Psoas muscle (tissue), 7 donors: ENCODE measurements at regions not wholly inside any gene's neighbourhood (a gene's known extent, or its start where the extent isn't known, plus 50 kb on each side); places are given as distances from the start of the nearest gene placed in this dataset.

Experiments
- ATAC-seq, 4 donors: fragments of 200-7000 bp; cut with Tn5 transposase; one replicate each; pipeline ENCODE4 v1.9.1; 2020; ENCODE audit warnings: moderate library complexity in 3 of 4, mild to moderate bottlenecking in 2 of 4
- DNase-seq, 2 donors: peaks; one replicate each; pipeline ENCODE4 v3.0.0-alpha.2; 2020
- H3K27ac ChIP-seq: fragments of 200-600 bp; one replicate; pipeline ENCODE4 v1.8.0; 2022
- H3K27me3 ChIP-seq, 3 donors: fragments of 200-600 bp in 1 of 3; one replicate each; pipeline versions ENCODE4 v1.6.1 to v1.8.0; 2013 to 2022; ENCODE audit warnings: low read length in 2 of 3, mild to moderate bottlenecking in 2 of 3, moderate library complexity in 1 of 3; ENCODE audit not compliant: insufficient read depth in 3 of 3
- H3K36me3 ChIP-seq, 2 donors: fragments of 200-600 bp in 1 of 2; one replicate each; pipeline versions ENCODE4 v1.6.1 to v1.8.0; 2013 to 2022; ENCODE audit warnings: low read depth in 1 of 2, mild to moderate bottlenecking in 1 of 2, moderate library complexity in 1 of 2; ENCODE audit not compliant: insufficient read depth in 1 of 2
- H3K4me1 ChIP-seq: fragments of 200-600 bp; one replicate; pipeline ENCODE4 v1.8.0; 2022
- H3K4me3 ChIP-seq: fragments of 200-600 bp; one replicate; pipeline ENCODE4 v1.8.0; 2022; ENCODE audit warnings: mild to moderate bottlenecking
- H3K9me3 ChIP-seq: fragments of 200-600 bp; one replicate; pipeline ENCODE4 v1.8.0; 2022
- WGBS, 3 donors: extraction: QIAGEN DNeasy Blood & Tissue Kit; methylation state at CpG; one replicate each; pipeline versions ENCODE4 v1.1.6 to v1.1.7; 2013; 5-methylcytosine and 5-hydroxymethylcytosine counted together
- intact Hi-C, 2 donors: fragments of 100-400 bp; cut with DNase I; formaldehyde crosslinking; loops; one replicate each; pipeline versions ENCODE4 v1.11.0 to v1.14.2; 2022
- TF ChIP-seq, protein P1 (sequence below): fragments of 200-600 bp; IDR thresholded peaks from one replicate; pipeline ENCODE4 v1.8.0; 2022; ENCODE audit warnings: antibody characterized with exemption
- donor health status: healthy with polysubstance abuse.
- donor health status: DM: no; HTN: no; CAD: no; lungs with moderate emphysema.
- donor health status: Bipolar disorder and iron deficiency.
- donor health status: healthy.
- donor health status: DM: yes; HTN: yes; CAD: no.
- donor health status: DM: no; HTN: no; CAD: no.
- donor health status: DM: yes; HTN: yes; CAD: no.

DNA sequence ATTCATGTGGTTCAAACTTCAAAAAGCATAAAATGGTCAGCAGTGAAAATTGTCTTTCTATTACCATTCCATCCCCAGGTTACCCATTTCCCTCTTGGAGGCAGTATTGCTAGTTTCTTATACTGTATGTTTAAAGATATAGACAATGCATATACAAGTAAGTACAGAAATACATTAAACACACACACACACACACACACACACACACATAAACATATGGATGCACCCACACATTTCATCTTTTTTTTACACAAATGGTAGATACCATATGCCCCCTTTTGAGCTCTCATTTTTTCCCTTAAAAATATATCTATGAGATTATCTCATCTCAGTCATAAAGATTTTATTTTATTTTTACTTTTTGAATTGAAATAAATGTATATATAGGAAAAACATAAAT lies 79.7 kb downstream of the NEUROD6 start:
- no peak for ATAC-seq

DNA sequence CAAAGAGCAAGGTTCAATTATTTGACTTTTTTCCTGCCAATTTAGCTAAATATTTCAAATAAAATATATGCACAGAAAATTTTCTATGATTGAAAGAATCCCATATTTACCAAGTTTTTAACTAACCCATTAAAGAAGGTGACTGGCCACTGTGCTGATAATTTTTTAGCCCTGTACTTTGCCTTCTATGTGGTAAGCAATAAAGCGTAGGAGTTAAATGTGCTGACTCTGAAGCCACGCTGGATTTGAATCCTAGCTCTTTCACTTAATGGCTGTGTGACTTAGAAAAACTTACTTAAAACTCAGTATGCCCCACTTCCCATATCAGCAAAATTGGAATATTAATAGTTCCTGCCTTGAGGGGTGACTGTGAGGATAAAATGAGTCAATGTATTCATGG lies 82.1 kb downstream of the NEUROD6 start:
- ATAC-seq: no peak
- H3K4me3 ChIP-seq: no peak overlapping the region
- DNase-seq: no peak
- TF ChIP-seq, protein P1, sequence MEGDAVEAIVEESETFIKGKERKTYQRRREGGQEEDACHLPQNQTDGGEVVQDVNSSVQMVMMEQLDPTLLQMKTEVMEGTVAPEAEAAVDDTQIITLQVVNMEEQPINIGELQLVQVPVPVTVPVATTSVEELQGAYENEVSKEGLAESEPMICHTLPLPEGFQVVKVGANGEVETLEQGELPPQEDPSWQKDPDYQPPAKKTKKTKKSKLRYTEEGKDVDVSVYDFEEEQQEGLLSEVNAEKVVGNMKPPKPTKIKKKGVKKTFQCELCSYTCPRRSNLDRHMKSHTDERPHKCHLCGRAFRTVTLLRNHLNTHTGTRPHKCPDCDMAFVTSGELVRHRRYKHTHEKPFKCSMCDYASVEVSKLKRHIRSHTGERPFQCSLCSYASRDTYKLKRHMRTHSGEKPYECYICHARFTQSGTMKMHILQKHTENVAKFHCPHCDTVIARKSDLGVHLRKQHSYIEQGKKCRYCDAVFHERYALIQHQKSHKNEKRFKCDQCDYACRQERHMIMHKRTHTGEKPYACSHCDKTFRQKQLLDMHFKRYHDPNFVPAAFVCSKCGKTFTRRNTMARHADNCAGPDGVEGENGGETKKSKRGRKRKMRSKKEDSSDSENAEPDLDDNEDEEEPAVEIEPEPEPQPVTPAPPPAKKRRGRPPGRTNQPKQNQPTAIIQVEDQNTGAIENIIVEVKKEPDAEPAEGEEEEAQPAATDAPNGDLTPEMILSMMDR: no peak
- no peak overlapping the region for H3K27ac ChIP-seq
- WGBS, 3 donors: 61 to 69% (median 66%) methylated on average over 2 of the region's 2 CpGs
- intact Hi-C loops: no loop called here
- no peaks in the 10 kb centered on the region for H3K4me1 ChIP-seq
- no peaks in the 10 kb centered on the region for H3K27me3 ChIP-seq
- H3K9me3 ChIP-seq: no peaks in the 10 kb centered on the region
- no peaks in the 10 kb centered on the region for H3K36me3 ChIP-seq

More for the DNA sequence above, 79.7 kb downstream of the NEUROD6 start:
- H3K4me3 ChIP-seq: no peak overlapping the region
- intact Hi-C loops: no loop called here
- H3K27ac ChIP-seq: no peak overlapping the region
- no peak for DNase-seq
- H3K9me3 ChIP-seq: no peaks in the 10 kb centered on the region
- TF ChIP-seq, protein P1: no peak
- H3K4me1 ChIP-seq: no peaks in the 10 kb centered on the region
- H3K27me3 ChIP-seq: no peaks in the 10 kb centered on the region
- H3K36me3 ChIP-seq: no peaks in the 10 kb centered on the region

DNA sequence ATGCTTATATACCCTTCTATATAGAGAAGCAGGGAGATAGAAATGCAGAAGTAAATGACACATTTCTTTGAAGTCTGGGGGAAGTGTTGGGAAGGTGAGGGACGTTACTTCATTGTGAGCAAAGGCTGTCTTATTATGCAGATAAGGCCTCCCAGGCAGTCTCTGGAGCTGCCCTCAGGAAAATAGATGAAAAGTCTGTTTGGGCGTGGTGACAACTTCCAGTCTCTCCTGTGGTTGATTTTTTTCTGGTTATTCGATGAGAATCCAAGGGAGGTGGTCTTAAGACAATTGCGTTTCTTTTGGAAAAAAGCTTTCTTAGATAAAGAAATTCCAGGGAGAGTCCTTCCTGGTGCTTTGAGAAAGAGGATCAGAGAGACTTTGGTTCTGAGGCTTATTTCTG lies 84.0 kb downstream of the NEUROD6 start:
- no peaks in the 10 kb centered on the region for H3K4me1 ChIP-seq
- no peaks in the 10 kb centered on the region for H3K9me3 ChIP-seq
- no peak overlapping the region for H3K4me3 ChIP-seq
- no peaks in the 10 kb centered on the region for H3K36me3 ChIP-seq
- 59 to 76% (median 75%) methylated on average over 4 of the region's 4 CpGs for WGBS, 3 donors
- ATAC-seq (no peak), DNase-seq (no peak)
- H3K27me3 ChIP-seq: no peaks in the 10 kb centered on the region
- TF ChIP-seq, protein P1: no peak
- intact Hi-C loops: no loop called here
- no peak overlapping the region for H3K27ac ChIP-seq

DNA sequence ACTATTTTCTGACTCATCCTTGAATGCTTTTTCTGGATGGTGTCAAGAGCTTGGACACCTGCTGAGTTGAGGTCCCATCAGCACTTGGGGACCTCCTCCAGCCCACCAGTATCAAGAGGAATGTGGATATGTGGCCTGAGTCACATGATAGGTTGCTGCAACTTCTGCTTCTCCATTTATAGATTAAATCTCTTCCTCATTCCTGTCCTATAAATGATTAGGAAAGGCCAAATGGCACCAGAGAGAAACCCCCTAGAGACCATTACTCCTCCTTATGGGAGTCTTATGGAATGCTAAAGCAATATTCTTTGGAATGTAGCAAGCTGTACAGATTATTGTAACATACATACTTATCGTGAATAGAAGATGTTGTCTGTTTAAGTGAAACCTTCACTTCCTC lies 85.6 kb downstream of the NEUROD6 start:
- Histone ChIP-seq H3K36me3 (no peaks in the 10 kb centered on the region), H3K4me1 (no peaks in the 10 kb centered on the region), H3K27me3 (no peaks in the 10 kb centered on the region), H3K9me3 (no peaks in the 10 kb centered on the region), H3K27ac (no peak overlapping the region), H3K4me3 (no peak overlapping the region)
- TF ChIP-seq, protein P1: no peak
- DNase-seq: no peak
- no peak for ATAC-seq
- intact Hi-C loops: no loop called here
- WGBS, 3 donors: 35 to 55% (median 40%) methylated on average over 1 of the region's 1 CpG

DNA sequence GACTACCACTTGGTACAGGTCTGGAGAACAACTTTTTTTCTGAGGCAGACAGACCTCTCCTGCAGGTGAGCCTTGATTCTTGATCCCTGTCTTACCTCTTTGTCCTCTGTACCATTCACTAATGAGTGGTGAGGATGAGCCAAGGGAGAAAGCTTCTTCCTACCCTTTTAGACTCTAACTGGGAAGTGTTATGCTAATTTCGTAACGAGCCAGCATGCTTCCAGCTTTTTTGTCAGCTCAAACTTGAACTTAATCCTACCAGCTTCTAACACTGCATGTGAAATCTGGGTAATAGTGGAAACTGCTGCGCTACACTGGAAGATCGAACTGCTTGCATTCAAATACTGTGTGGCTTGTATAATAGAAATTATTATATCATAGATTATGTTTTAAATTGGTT lies 87.0 kb downstream of the NEUROD6 start:
- Histone ChIP-seq H3K27me3 (no peaks in the 10 kb centered on the region), H3K4me1 (no peaks in the 10 kb centered on the region), H3K4me3 (no peak overlapping the region), H3K9me3 (no peaks in the 10 kb centered on the region), H3K36me3 (no peaks in the 10 kb centered on the region), H3K27ac (no peak overlapping the region)
- intact Hi-C loops: no loop called here
- ATAC-seq (no peak), DNase-seq (no peak)
- WGBS, 3 donors: 81 to 83% (median 81%) methylated on average over 4 of the region's 4 CpGs
- TF ChIP-seq, protein P1: no peak
